GM20000 (cell line): ENCODE measurements at regions not wholly inside any gene's neighbourhood (a gene's known extent, or its start where the extent isn't known, plus 50 kb on each side); places are given as distances from the start of the nearest gene placed in this dataset.
"Not testable (repeated sequence)": the region's sequence is repeated elsewhere in the genome, so short reads cannot be mapped to it uniquely, and the experiment has no call there.

Experiments used
- DNase-seq: peaks from one replicate; pipeline ENCODE4 v3.0.0; 2012; ENCODE audit warnings: low spot score
- CTCF ChIP-seq: IDR thresholded peaks from 2 replicates; pipeline ENCODE4 v1.5.1; 2012; ENCODE audit warnings: mild to moderate bottlenecking, control low read depth; ENCODE audit errors: extremely low read depth, missing control alignments

- TF ChIP-seq CTCF, result no peak
- no peak for DNase-seq
These were observed 268.4 kb upstream of the PLET1 start for GRCh38 chr11:112529071-112529470.

- no peak for TF ChIP-seq CTCF
These were observed 271.8 kb upstream of the PLET1 start for GRCh38 chr11:112532506-112532905.

GRCh38 chr11:112533682-112534081 lies 273.0 kb upstream of the PLET1 start:
- TF ChIP-seq CTCF, result no peak
- no peak for DNase-seq

More at GRCh38 chr11:112532506-112532905, 271.8 kb upstream of the PLET1 start:
- no peak for DNase-seq

GRCh38 chr11:112534208-112534607 lies 273.5 kb upstream of the PLET1 start:
- no peak for DNase-seq
- TF ChIP-seq CTCF, result no peak

- no peak for DNase-seq
- no peak for TF ChIP-seq CTCF
These were observed 276.4 kb upstream of the PLET1 start for GRCh38 chr11:112537026-112537425.

GRCh38 chr11:112537846-112538330 lies 277.2 kb upstream of the PLET1 start:
- no peak for TF ChIP-seq CTCF
- no peak for DNase-seq

- no peak for DNase-seq
- no peak for TF ChIP-seq CTCF
These were observed 278.0 kb upstream of the PLET1 start for GRCh38 chr11:112538534-112539280.

- not testable (repeated sequence) for DNase-seq
These were observed 278.6 kb upstream of the PLET1 start for GRCh38 chr11:112539281-112539555.
